DOHH2 (cell line): ENCODE measurements at regions not wholly inside any gene's neighbourhood (a gene's known extent, or its start where the extent isn't known, plus 50 kb on each side); places are given as distances from the start of the nearest gene placed in this dataset.

Experiments used
- H3F3A ChIP-seq: fragments of 200-600 bp; sonication (generic), shearing (Covaris generic); 2 replicates; pipeline ENCODE4 v1.6.0; 2016; ENCODE audit warnings: antibody characterized with exemption, mild to moderate bottlenecking; ENCODE audit not compliant: control insufficient read depth, insufficient read depth
- H3K27ac ChIP-seq: fragments of 200-600 bp; sonication (generic); 2 replicates; pipeline ENCODE4 v1.5.1; 2014; ENCODE audit warnings: low read depth, mild to moderate bottlenecking, low read length, moderate library complexity
- H3K27me3 ChIP-seq: fragments of 200-600 bp; sonication (generic); 2 replicates; pipeline ENCODE4 v1.6.1; 2014; ENCODE audit warnings: mild to moderate bottlenecking, low read length, mixed read lengths; ENCODE audit not compliant: control insufficient read depth
- H3K36me3 ChIP-seq: fragments of 200-600 bp; sonication (generic); 2 replicates; pipeline ENCODE4 v1.6.1; 2014; ENCODE audit warnings: mild to moderate bottlenecking, low read length, moderate library complexity, mixed read lengths; ENCODE audit not compliant: control insufficient read depth
- H3K4me1 ChIP-seq: fragments of 200-600 bp; sonication (generic); 2 replicates; pipeline ENCODE4 v1.6.1; 2014; ENCODE audit warnings: mild to moderate bottlenecking, low read length, mixed read lengths; ENCODE audit not compliant: control insufficient read depth
- H3K4me2 ChIP-seq: fragments of 200-600 bp; sonication (generic); 2 replicates; pipeline ENCODE4 v1.6.0; 2014; ENCODE audit warnings: mild to moderate bottlenecking, low read length, moderate library complexity
- H3K4me3 ChIP-seq: fragments of 200-600 bp; sonication (generic); 2 replicates; pipeline ENCODE4 v1.5.1; 2014; ENCODE audit warnings: mild to moderate bottlenecking, low read length, mixed read lengths
- H3K79me2 ChIP-seq: fragments of 200-600 bp; sonication (generic); 2 replicates; pipeline ENCODE4 v1.6.1; 2014; ENCODE audit warnings: mild to moderate bottlenecking, low read length, mixed read lengths; ENCODE audit not compliant: control insufficient read depth
- H3K9me2 ChIP-seq: fragments of 200-600 bp; sonication (generic); replicated peaks from 2 replicates; pipeline ENCODE4 v1.6.1; 2014; ENCODE audit warnings: mild to moderate bottlenecking, low read length, mixed read lengths; ENCODE audit not compliant: control insufficient read depth
- H3K9me3 ChIP-seq: fragments of 200-600 bp; sonication (generic); 2 replicates; pipeline ENCODE4 v1.6.1; 2014; ENCODE audit warnings: antibody characterized with exemption, low read length, mixed read lengths; ENCODE audit not compliant: control insufficient read depth, insufficient read depth
- H4K20me1 ChIP-seq: fragments of 200-600 bp; sonication (generic); 2 replicates; pipeline ENCODE4 v1.6.0; 2014; ENCODE audit warnings: low read depth, mild to moderate bottlenecking, antibody characterized with exemption, low read length, moderate library complexity; ENCODE audit not compliant: control insufficient read depth, insufficient read depth
- EZH2phosphoT487 ChIP-seq: fragments of 200-600 bp; sonication (generic); IDR thresholded peaks from 2 replicates; pipeline ENCODE4 v1.6.1; 2017; ENCODE audit warnings: borderline replicate concordance, mild to moderate bottlenecking, antibody characterized with exemption, low read length, moderate library complexity, mixed read lengths
- TF ChIP-seq, protein P1 (sequence below): fragments of 200-600 bp; sonication (generic); IDR thresholded peaks from one replicate; pipeline ENCODE4 v1.5.1; 2014; ENCODE audit warnings: antibody characterized with exemption, mild to moderate bottlenecking, low read depth, low read length; ENCODE audit not compliant: poor library complexity, severe bottlenecking

DNA sequence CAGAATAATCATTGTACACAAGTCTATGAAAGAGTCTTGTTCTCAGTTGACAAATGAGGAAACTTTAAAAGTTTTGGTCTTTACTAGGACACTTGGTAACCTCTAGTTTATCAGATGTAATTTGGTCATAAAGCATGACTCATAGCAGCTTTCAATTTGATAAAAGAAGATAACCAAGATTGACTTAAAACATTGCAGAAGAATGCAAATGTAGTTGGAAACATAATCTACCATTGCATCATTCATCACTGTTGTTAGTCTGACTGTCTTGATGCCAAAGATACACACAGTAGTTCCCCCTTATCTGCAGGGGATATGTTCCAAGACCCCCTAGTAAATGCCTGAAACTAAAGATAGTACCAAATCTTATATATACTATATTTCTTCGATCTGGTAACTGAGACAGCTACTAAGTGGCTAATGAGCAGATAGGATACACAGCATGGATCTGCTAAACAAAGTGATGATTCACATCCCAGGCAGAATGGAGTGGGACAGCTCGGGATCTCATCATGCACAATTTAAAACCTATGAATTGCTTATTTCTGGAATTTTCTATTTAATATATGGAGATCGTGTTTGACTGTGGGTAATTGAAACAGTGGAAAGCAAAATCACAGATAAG is 131.4 kb upstream of the CCDC68 start:
- Histone ChIP-seq H3K9me2 (no peaks in the 10 kb centered on the region), H3K9me3 (no peaks in the 10 kb centered on the region), H3K79me2 (no peaks in the 10 kb centered on the region), H3K4me3 (no peak overlapping the region), H3K27me3 (0 out of 2 replicates have a peak, but pooled peaks cover 4% of the 10 kb centered on the region), H3F3A (no peaks in the 10 kb centered on the region), H3K27ac (no peak overlapping the region), H3K4me2 (no peak overlapping the region), H3K36me3 (no peaks in the 10 kb centered on the region), H4K20me1 (no peaks in the 10 kb centered on the region), H3K4me1 (no peaks in the 10 kb centered on the region)
- no peak for TF ChIP-seq EZH2phosphoT487
- TF ChIP-seq, protein P1, sequence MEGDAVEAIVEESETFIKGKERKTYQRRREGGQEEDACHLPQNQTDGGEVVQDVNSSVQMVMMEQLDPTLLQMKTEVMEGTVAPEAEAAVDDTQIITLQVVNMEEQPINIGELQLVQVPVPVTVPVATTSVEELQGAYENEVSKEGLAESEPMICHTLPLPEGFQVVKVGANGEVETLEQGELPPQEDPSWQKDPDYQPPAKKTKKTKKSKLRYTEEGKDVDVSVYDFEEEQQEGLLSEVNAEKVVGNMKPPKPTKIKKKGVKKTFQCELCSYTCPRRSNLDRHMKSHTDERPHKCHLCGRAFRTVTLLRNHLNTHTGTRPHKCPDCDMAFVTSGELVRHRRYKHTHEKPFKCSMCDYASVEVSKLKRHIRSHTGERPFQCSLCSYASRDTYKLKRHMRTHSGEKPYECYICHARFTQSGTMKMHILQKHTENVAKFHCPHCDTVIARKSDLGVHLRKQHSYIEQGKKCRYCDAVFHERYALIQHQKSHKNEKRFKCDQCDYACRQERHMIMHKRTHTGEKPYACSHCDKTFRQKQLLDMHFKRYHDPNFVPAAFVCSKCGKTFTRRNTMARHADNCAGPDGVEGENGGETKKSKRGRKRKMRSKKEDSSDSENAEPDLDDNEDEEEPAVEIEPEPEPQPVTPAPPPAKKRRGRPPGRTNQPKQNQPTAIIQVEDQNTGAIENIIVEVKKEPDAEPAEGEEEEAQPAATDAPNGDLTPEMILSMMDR, result no peak

GRCh38 chr18:55089610-55090009 is 130.3 kb upstream of the CCDC68 start:
- no peaks in the 10 kb centered on the region for H3K9me3 ChIP-seq
- H3K79me2 ChIP-seq, result no peaks in the 10 kb centered on the region
- no peaks in the 10 kb centered on the region for H3K36me3 ChIP-seq
- no peaks in the 10 kb centered on the region for H3K4me1 ChIP-seq
- H3K27ac ChIP-seq, result no peak overlapping the region
- TF ChIP-seq, protein P1, result no peak
- no peak for TF ChIP-seq EZH2phosphoT487
- 0 out of 2 replicates have a peak, but pooled peaks cover 4% of the 10 kb centered on the region for H3K27me3 ChIP-seq
- H3F3A ChIP-seq, result no peaks in the 10 kb centered on the region
- no peak overlapping the region for H3K4me2 ChIP-seq
- no peaks in the 10 kb centered on the region for H4K20me1 ChIP-seq
- H3K9me2 ChIP-seq, result no peaks in the 10 kb centered on the region
- no peak overlapping the region for H3K4me3 ChIP-seq

- H3K79me2 ChIP-seq, result no peaks in the 10 kb centered on the region
- no peak overlapping the region for H3K27ac ChIP-seq
- H3K4me3 ChIP-seq, result no peak overlapping the region
- no peaks in the 10 kb centered on the region for H3K9me2 ChIP-seq
- no peaks in the 10 kb centered on the region for H3K36me3 ChIP-seq
- H3F3A ChIP-seq, result no peaks in the 10 kb centered on the region
- TF ChIP-seq, protein P1, result no peak
- no peaks in the 10 kb centered on the region for H4K20me1 ChIP-seq
- H3K4me1 ChIP-seq, result no peaks in the 10 kb centered on the region
- H3K4me2 ChIP-seq, result no peak overlapping the region
- 0 out of 2 replicates have a peak, but pooled peaks cover 4% of the 10 kb centered on the region for H3K27me3 ChIP-seq
- H3K9me3 ChIP-seq, result no peaks in the 10 kb centered on the region
Observed at GRCh38 chr18:55088561-55088960, 129.3 kb upstream of the CCDC68 start.
